ENCODE measurements at regions not wholly inside any gene's neighbourhood (a gene's known extent, or its start where the extent isn't known, plus 50 kb on each side); places are given as distances from the start of the nearest gene placed in this dataset.

- DNase-seq (ENCODE audit: low spot score) = no peak
These were observed 160.3 kb upstream of the CDYL start for GRCh38 chr6:4615891-4616290.

DNA sequence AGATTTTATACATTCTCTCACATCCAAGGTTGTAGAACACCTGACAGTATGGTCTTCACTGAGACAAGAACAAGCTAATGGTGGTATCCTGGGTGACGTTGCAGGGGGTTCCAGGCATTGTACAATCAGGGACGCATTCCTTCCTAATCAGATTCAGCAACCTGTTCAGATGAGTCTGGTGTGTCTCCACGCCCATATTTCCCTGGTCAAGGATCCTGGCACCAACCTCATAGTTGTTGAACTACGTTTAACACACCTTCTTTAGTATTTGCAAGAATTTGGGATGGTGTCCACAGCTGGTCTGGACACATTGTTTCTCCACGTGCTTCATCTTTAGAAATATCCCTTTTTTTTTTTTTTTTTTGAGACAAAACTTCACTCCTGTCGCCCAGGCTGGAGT is 161.0 kb upstream of the CDYL start:
- no peak for DNase-seq (ENCODE audit: low spot score)

- no peak for DNase-seq (ENCODE audit: low spot score)
These were observed 161.6 kb upstream of the CDYL start for GRCh38 chr6:4614637-4615036.

DNA sequence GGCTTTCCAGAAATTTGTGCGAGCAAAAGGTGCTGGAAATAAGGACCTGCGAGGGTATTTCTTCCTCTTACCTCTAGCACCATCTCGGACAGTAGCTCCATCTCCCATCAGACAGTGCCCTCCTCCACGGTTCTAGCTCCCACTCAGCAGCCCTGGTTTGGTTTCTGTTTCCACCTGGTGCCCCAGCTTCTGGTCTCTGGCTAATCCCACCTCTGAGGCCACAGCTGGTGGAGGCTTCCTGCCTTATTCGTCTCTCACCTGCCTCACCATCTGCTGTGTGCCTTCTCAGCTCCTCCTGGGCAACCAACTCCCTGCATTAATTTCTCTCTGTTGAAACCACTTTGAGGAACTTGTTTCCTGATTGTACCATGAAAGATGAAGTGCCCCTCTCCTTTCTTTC is 162.4 kb upstream of the CDYL start:
- no peak for DNase-seq (ENCODE audit: low spot score)

DNA sequence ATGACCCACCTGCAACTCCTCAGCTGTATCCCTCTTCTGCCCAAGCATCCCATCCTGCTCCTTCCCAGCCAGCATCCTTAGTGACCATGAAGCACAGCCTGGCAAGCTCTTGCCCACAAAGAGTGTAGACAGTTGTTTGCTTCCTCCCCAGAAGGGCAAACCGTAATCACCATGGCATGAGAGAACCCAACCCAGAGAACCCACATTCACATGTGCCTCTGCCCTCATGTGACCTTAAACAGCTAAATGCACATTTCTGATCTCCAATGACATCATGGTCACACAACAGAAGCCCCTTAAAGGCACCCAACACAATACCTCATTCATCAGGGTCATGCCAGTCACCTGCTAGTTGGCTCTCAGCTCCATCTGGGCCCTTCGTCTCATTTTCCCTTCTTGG is 162.8 kb upstream of the CDYL start:
- DNase-seq (ENCODE audit: low spot score) = no peak

DNA sequence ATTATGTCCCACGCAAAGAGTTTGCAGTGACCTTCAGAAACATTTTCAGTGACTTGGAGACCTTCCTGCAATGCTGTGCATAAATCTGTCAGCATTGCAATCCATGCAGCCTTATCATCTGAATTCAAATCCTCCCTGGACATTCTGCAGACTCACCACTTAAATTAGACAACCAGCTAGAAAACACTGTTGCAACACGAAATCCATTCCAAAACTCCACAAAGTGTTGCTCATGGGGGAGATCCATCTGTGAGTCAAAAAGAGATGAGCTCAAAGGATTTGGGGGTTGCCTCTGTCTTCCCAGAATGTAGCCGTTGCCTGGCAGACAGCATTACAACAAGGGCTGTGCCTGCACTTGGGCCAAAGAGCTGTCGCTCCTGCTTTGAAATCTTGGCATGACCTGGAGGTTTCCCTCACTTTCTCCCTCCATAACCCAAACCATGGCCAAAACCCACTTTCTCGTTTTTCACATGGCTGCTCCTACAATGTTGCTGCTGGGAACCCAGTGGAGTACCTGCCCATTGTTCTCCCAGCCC is 163.5 kb upstream of the CDYL start:
- no peak for DNase-seq (ENCODE audit: low spot score)

DNA sequence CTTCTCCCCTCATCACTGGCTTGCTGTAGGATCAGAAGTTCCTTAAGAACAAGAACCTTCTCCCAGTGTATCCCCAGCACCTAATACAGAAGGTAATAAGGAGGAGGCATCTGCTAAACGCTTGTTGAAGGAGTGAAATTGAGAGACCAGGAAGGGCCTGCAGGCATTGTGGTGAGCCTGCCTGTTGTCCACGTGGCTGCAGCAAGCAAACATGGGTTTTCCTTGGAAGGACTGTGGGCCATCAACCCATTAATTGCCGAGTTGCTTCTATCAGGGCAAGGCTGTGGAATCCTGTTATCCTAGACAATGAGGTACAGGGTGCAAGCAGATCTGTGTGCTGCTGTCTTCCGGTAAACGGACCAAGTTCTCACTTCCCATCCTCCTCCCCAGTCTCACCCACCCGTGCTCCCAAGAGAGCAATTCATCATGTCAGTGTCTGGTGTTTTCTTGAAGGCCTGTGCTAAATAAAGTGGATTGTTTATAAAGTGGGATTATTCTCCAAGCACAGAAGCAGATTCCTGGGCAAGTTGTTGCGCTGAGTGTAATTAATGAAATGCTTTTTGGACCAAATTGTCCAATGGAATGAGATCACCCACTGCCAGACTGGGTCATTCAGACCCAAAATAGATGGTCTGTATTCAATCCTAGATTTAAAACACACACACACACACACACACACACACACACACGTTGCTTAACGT is 164.6 kb upstream of the CDYL start:
- DNase-seq (ENCODE audit: low spot score) = no peak

DNA sequence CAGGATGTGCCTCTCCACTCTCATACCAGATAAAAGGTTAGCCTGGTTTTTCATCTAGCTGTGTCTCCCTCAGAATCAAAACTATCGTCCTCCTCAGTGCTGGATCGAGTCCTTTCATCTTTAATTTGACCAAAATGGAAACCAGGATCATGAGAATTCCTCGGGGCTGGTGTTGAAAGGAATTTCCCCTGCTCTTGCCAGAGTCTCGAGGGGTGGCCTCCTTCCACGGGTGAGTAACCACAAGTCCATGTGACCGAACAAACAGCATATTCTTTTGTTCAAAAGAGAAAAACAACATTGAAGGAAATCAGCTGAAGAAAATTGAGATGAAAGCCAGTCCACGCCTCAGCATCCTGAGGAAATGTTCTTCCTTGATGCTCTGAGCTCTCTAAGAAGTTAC is 165.9 kb upstream of the CDYL start:
- DNase-seq (ENCODE audit: low spot score) = no peak

DNA sequence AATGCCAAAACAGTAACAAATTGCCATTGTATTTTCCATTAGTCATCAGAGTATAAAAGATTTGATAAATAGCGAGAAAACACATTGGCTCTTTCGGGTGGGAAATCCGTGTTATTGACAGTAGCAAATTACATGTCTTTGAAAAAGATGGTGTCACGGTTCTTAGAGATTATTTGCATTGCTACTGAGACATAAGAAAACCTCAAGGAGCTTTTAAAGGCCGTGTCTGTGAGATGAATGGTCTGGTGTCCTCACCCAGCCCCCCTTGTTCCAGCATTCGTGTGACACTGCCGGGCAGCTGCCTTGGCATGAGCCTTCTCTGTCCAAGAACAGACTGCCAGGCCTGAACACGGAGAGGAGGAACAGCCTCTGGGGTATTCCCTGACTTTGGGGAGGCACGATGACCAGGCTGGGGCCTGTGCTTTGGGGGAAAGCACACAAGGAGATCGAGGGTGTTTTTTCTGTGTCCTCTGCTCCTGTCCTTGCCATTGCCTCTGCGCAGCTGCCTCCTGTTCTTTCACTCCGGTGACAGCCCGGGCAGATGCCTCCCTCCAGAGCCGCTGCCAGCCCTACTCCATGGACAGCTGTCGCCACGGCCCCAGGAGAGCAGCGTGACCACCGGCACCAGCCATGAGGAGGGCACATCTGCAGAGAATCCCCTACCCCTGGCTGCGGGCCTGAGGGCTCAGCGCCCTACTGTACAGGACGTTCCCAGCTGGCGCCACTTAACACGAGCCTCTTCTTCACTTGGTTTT is 167.7 kb upstream of the CDYL start:
- no peak for DNase-seq (ENCODE audit: low spot score)

GRCh38 chr6:4607793-4608192 is 168.4 kb upstream of the CDYL start:
- DNase-seq (ENCODE audit: low spot score) = no peak

- no peak for DNase-seq (ENCODE audit: low spot score)
These were observed 169.1 kb upstream of the CDYL start for GRCh38 chr6:4606821-4607704.

DNA sequence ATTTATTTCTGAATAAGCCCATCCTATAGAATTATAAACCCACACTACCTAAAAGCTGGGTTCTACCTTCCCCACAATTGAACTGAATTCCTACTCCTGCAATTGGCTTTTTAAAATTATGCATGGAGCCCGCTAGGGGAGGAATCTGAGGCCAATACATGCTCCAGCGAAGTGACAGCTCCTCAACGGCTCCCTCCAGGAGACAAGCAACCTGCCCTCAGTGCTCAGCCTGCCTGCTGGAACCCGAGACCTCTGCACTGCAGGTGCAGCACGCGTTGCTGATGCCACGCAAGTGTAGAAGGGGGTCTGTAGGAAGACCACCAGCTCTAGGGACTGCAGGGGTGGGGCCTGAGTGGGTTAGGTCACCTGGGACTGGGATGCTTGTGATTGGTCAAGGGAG is 170.2 kb upstream of the CDYL start:
- no peak for DNase-seq (ENCODE audit: low spot score)

DNA sequence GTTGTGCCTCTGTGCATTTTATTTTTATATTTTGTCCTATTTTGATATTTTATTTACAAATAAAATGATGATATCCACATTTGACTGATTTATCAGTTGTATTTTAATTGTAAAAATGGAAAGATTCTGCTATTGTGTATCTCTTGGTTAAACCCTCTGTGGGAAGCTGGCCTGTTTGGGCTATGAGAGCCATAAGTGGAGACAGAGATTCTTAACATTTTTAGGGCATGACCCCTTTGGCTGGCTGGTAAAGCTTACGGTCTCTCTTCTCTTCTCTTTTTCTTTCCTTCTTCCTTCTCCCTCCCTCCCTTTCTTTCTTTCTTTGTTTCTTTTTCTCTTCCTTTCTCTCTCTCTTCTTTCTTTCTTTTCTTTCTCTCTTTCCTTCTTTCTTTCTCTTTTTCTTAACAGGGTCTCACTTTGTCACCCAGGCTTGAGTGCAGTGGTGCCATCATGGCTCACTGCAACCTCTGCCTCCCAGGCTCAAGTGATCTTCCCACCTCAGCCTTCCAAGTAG is 172.3 kb upstream of the CDYL start:
- no peak for DNase-seq (ENCODE audit: low spot score)

GRCh38 chr6:4603291-4603690 is 172.9 kb upstream of the CDYL start:
- DNase-seq (ENCODE audit: low spot score) = no peak

DNA sequence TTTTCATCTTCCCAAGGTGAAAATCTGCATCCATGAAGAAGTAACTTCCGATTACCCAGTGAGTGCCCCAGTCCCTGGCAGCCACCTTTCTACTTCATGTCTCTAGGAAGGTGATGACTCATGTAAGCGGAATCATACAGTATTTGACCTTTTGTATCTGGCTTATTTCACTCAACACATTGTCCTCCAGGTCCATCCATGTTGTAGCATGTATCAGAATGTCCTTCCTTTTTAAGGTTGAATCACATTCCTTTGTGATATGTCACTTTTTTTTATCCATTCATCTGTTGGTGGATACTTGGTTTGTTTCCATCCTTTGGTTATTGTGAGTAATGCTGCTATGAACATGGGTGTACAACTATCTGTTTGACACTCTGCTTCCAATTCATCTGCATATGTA is 176.3 kb upstream of the CDYL start:
- no peak for DNase-seq (ENCODE audit: low spot score)

GRCh38 chr6:4598384-4598995 is 177.7 kb upstream of the CDYL start:
- no peak for DNase-seq (ENCODE audit: low spot score)

- DNase-seq (ENCODE audit: low spot score) = no peak
These were observed 182.3 kb upstream of the CDYL start for GRCh38 chr6:4593951-4594350.

- no peak for DNase-seq (ENCODE audit: low spot score)
These were observed 184.2 kb upstream of the CDYL start for GRCh38 chr6:4592026-4592425.

- no peak for DNase-seq (ENCODE audit: low spot score)
These were observed 185.0 kb upstream of the CDYL start for GRCh38 chr6:4591218-4591617.

- DNase-seq (ENCODE audit: low spot score) = no peak
These were observed 186.9 kb upstream of the CDYL start for GRCh38 chr6:4589295-4589694.

- no peak for DNase-seq (ENCODE audit: low spot score)
These were observed 187.6 kb upstream of the CDYL start for GRCh38 chr6:4588581-4588980.

- DNase-seq (ENCODE audit: low spot score) = no peak
These were observed 188.0 kb upstream of the CDYL start for GRCh38 chr6:4588163-4588562.

Measured in ecto neural progenitor cell (in vitro differentiated cells).